KG1 (cell line): ENCODE measurements at regions not wholly inside any gene's neighbourhood (a gene's known extent, or its start where the extent isn't known, plus 50 kb on each side); places are given as distances from the start of the nearest gene placed in this dataset.

Source experiments
- DNase-seq: peaks from one replicate; lab custom pipeline; 2025; lab: John Stamatoyannopoulos, UW

GRCh38 chr1:234669499-234669898 lies 59.5 kb upstream of the IRF2BP2 start:
- DNase-seq = no peak

GRCh38 chr1:234668577-234668955 lies 58.6 kb upstream of the IRF2BP2 start:
- no peak for DNase-seq

- DNase-seq = no peak
These were observed 57.9 kb upstream of the IRF2BP2 start for GRCh38 chr1:234667600-234668576.

GRCh38 chr1:234666761-234667160 lies 56.8 kb upstream of the IRF2BP2 start:
- DNase-seq = no peak

GRCh38 chr1:234665975-234666605 lies 56.1 kb upstream of the IRF2BP2 start:
- DNase-seq = no peak

GRCh38 chr1:234662148-234662547 lies 52.2 kb upstream of the IRF2BP2 start:
- no peak for DNase-seq

GRCh38 chr1:234661317-234661928 lies 51.4 kb upstream of the IRF2BP2 start:
- DNase-seq = no peak

GRCh38 chr1:234660536-234661316 lies 50.7 kb upstream of the IRF2BP2 start:
- no peak for DNase-seq
